NCI-H82 treated with DMSO at 0.1 percent for 48 hours (cell line): ENCODE measurements at regions not wholly inside any gene's neighbourhood (a gene's known extent, or its start where the extent isn't known, plus 50 kb on each side); places are given as distances from the start of the nearest gene placed in this dataset.

Experiments
- DNase-seq: peaks from one replicate; lab custom pipeline; 2025; ENCODE audit not compliant: unreplicated experiment; lab: John Stamatoyannopoulos, UW

GRCh38 chr15:77716632-77717332 lies 84.1 kb upstream of the LINGO1 start:
- DNase-seq: no peak

- DNase-seq: no peak
Observed at GRCh38 chr15:77715860-77716259, 83.1 kb upstream of the LINGO1 start.

GRCh38 chr15:77715051-77715450 lies 82.3 kb upstream of the LINGO1 start:
- DNase-seq: no peak

- DNase-seq: no peak
Observed at GRCh38 chr15:77714555-77714954, 81.8 kb upstream of the LINGO1 start.

GRCh38 chr15:77714023-77714422 lies 81.3 kb upstream of the LINGO1 start:
- DNase-seq: no peak

- DNase-seq: no peak
Observed at GRCh38 chr15:77713281-77713680, 80.6 kb upstream of the LINGO1 start.

GRCh38 chr15:77712438-77712837 lies 79.7 kb upstream of the LINGO1 start:
- DNase-seq: no peak

GRCh38 chr15:77710637-77711036 lies 77.9 kb upstream of the LINGO1 start:
- DNase-seq: no peak

GRCh38 chr15:77710206-77710605 lies 77.5 kb upstream of the LINGO1 start:
- no peak for DNase-seq

GRCh38 chr15:77709135-77709886 lies 76.6 kb upstream of the LINGO1 start:
- no peak for DNase-seq

GRCh38 chr15:77706482-77707244 lies 74.0 kb upstream of the LINGO1 start:
- DNase-seq: no peak

GRCh38 chr15:77702211-77702957 lies 69.7 kb upstream of the LINGO1 start:
- DNase-seq: peak; percentile 6

- DNase-seq: no peak
Observed at GRCh38 chr15:77698481-77698880, 65.8 kb upstream of the LINGO1 start.

- DNase-seq: no peak
Observed at GRCh38 chr15:77697893-77698292, 65.2 kb upstream of the LINGO1 start.

GRCh38 chr15:77696871-77697270 lies 64.2 kb upstream of the LINGO1 start:
- no peak for DNase-seq

- DNase-seq: no peak
Observed at GRCh38 chr15:77695961-77696582, 63.4 kb upstream of the LINGO1 start.

GRCh38 chr15:77695548-77695947 lies 62.8 kb upstream of the LINGO1 start:
- DNase-seq: no peak

GRCh38 chr15:77693576-77693975 lies 60.9 kb upstream of the LINGO1 start:
- DNase-seq: no peak

- no peak for DNase-seq
Observed at GRCh38 chr15:77692614-77693013, 59.9 kb upstream of the LINGO1 start.

GRCh38 chr15:77691607-77692006 lies 58.9 kb upstream of the LINGO1 start:
- DNase-seq: no peak

- no peak for DNase-seq
Observed at GRCh38 chr15:77689821-77690220, 57.1 kb upstream of the LINGO1 start.
